ENCODE measurements at regions not wholly inside any gene's neighbourhood (a gene's known extent, or its start where the extent isn't known, plus 50 kb on each side); places are given as distances from the start of the nearest gene placed in this dataset.

- intact Hi-C loops (cut with DNase I), result no loop called here
- TF ChIP-seq POLR2A (IDR thresholded peaks at IDR 0.05) (no peak), CTCF (IDR thresholded peaks at IDR 0.05) (no peak), EP300 (IDR thresholded peaks at IDR 0.05) (no peak)
- H3K27me3 ChIP-seq, result no peaks in the 10 kb centered on the region
- no peaks in the 10 kb centered on the region for H3K36me3 ChIP-seq
- DNase-seq, result no peak
- H3K9me3 ChIP-seq, result no peaks in the 10 kb centered on the region
- H3K27ac ChIP-seq, result no peak overlapping the region
- H3K4me1 ChIP-seq (ENCODE audit: insufficient read depth), result no peaks in the 10 kb centered on the region
- 89 to 90% (median 89%) methylated on average over 3 of the region's 3 CpGs for WGBS, 3 donors
- H3K4me3 ChIP-seq, result no peak overlapping the region
These were observed 102.0 kb upstream of the VANGL1 start for GRCh38 chr1:115539736-115540135.

- Histone ChIP-seq H3K27me3 (no peaks in the 10 kb centered on the region), H3K27ac (no peak overlapping the region), H3K9me3 (no peaks in the 10 kb centered on the region), H3K36me3 (no peaks in the 10 kb centered on the region), H3K4me1 (ENCODE audit: insufficient read depth) (no peaks in the 10 kb centered on the region), H3K4me3 (no peak overlapping the region)
- intact Hi-C loops (cut with DNase I), result no loop called here
- no peak for DNase-seq
- WGBS, 3 donors, result 33 to 49% (median 38%) methylated on average over 7 of the region's 7 CpGs
- TF ChIP-seq POLR2A (IDR thresholded peaks at IDR 0.05), result no peak
These were observed 102.7 kb upstream of the VANGL1 start for GRCh38 chr1:115539061-115539460.

- H3K9me3 ChIP-seq, result no peaks in the 10 kb centered on the region
- H3K4me1 ChIP-seq (ENCODE audit: insufficient read depth), result no peaks in the 10 kb centered on the region
- intact Hi-C loops (cut with DNase I), result no loop called here
- H3K27ac ChIP-seq, result no peak overlapping the region
- H3K4me3 ChIP-seq, result no peak overlapping the region
- no peaks in the 10 kb centered on the region for H3K27me3 ChIP-seq
- TF ChIP-seq EP300 (IDR thresholded peaks at IDR 0.05) (no peak), POLR2A (IDR thresholded peaks at IDR 0.05) (no peak), CTCF (IDR thresholded peaks at IDR 0.05) (no peak)
- no peak for DNase-seq
- 67 to 90% (median 86%) methylated on average over 1 of the region's 1 CpG for WGBS, 3 donors
- H3K36me3 ChIP-seq, result no peaks in the 10 kb centered on the region
These were observed 103.2 kb upstream of the VANGL1 start for GRCh38 chr1:115538579-115538978.

GRCh38 chr1:115537415-115537814 lies 104.4 kb upstream of the VANGL1 start:
- no peaks in the 10 kb centered on the region for H3K4me1 ChIP-seq (ENCODE audit: insufficient read depth)
- no peak overlapping the region for H3K27ac ChIP-seq
- H3K4me3 ChIP-seq, result no peak overlapping the region
- no peak for DNase-seq
- TF ChIP-seq CTCF (IDR thresholded peaks at IDR 0.05) (no peak), EP300 (IDR thresholded peaks at IDR 0.05) (no peak), POLR2A (IDR thresholded peaks at IDR 0.05) (no peak)
- intact Hi-C loops (cut with DNase I), result no loop called here
- no peaks in the 10 kb centered on the region for H3K27me3 ChIP-seq
- no peaks in the 10 kb centered on the region for H3K36me3 ChIP-seq
- no peaks in the 10 kb centered on the region for H3K9me3 ChIP-seq

GRCh38 chr1:115536279-115536816 lies 105.4 kb upstream of the VANGL1 start:
- H3K9me3 ChIP-seq, result no peaks in the 10 kb centered on the region
- H3K27ac ChIP-seq, result no peak overlapping the region
- no peaks in the 10 kb centered on the region for H3K27me3 ChIP-seq
- DNase-seq, result no peak
- intact Hi-C loops (cut with DNase I), result no loop called here
- H3K4me1 ChIP-seq (ENCODE audit: insufficient read depth), result no peaks in the 10 kb centered on the region
- H3K36me3 ChIP-seq, result no peaks in the 10 kb centered on the region
- no peak overlapping the region for H3K4me3 ChIP-seq
- WGBS, 3 donors, result 92 to 95% (median 93%) methylated on average over 4 of the region's 4 CpGs
- TF ChIP-seq CTCF (IDR thresholded peaks at IDR 0.05) (no peak), EP300 (IDR thresholded peaks at IDR 0.05) (no peak)
